NCI-H2196 treated with DMSO at 0.1 percent for 48 hours (cell line): ENCODE measurements at regions not wholly inside any gene's neighbourhood (a gene's known extent, or its start where the extent isn't known, plus 50 kb on each side); places are given as distances from the start of the nearest gene placed in this dataset.
"Not testable (repeated sequence)": the region's sequence is repeated elsewhere in the genome, so short reads cannot be mapped to it uniquely, and the experiment has no call there.

Experiments used
- DNase-seq: peaks from one replicate; lab custom pipeline; 2025; ENCODE audit not compliant: unreplicated experiment; lab: John Stamatoyannopoulos, UW

- DNase-seq, result no peak
Measured at GRCh38 chr4:38373375-38373774, 290.6 kb upstream of the KLF3 start.

DNA sequence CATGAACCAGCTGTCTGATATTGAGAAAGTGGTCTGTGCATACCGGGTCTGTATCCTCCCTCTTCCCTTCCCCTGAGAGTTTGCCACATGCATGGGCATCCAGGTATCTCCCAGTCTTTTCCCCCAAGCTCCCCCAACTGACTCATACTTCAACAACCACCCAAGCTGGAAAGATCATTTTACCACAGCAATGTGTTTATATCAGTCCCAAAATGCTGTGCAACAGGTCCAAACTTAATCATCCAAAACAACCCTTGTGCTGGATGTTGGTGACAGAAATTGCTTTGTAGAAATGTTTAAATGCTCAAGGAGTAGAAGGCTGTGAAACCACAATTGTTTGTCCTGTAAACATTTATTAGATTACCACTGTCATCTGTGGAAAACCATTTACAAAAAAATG is 286.8 kb upstream of the KLF3 start:
- DNase-seq, result no peak

- DNase-seq, result no peak
Measured at GRCh38 chr4:38378478-38378877, 285.5 kb upstream of the KLF3 start.

GRCh38 chr4:38381788-38382187 is 282.2 kb upstream of the KLF3 start:
- no peak for DNase-seq

DNA sequence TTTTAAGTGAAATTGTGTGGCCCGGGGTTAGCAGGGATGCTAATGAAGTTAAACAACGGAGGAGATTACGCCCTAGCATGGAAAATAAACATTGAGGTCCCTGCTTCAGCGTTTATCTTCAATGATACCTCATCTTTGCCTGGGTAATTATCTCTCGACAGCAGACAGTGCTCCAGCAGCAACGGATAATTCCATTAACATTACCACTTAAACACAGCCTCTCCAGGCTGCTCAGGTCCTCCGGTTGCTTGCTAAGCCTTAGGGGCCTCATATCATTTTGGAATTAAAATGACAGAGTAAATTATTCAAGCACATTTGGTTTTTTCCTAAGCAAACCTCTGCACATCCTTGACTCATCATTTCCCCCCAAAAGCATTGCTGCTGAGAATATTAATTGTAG is 281.5 kb upstream of the KLF3 start:
- no peak for DNase-seq

- DNase-seq, result no peak
Measured at GRCh38 chr4:38383646-38384121, 280.3 kb upstream of the KLF3 start.

- no peak for DNase-seq
Measured at GRCh38 chr4:38385093-38386004, 278.6 kb upstream of the KLF3 start.

DNA sequence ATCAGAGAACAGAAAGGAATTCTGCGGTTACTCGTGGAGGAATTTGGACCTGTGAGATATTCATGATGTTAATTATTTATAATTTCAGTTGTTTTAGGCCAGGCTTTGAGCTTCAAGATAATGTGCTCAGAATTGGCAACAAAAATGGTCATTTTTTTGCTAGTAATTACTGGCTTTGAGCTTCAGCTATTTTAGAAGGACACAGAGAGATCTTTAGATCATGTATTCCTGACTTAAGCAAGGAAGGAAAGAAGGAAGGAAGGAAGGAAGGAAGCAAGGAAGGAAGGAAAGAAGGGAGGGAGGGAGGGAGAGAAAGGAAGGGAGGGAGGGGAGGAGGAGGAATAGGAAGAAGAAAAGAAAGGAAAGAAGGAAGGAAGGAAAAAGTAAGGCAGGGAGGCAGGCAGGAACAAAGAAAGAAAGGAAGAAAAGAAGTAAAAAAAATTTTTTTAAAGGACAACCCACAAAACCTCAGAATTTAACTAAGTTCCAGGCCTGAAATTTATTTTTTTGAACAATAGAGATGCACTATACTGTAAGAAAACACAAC is 277.9 kb upstream of the KLF3 start:
- no peak for DNase-seq

GRCh38 chr4:38386654-38387188 is 277.3 kb upstream of the KLF3 start:
- no peak for DNase-seq

- DNase-seq, result peak; percentile 72
Measured at GRCh38 chr4:38387348-38387747, 276.7 kb upstream of the KLF3 start.

- DNase-seq, result no peak
Measured at GRCh38 chr4:38387819-38388218, 276.2 kb upstream of the KLF3 start.

- DNase-seq, result not testable (repeated sequence)
Measured at GRCh38 chr4:38388907-38389306, 275.1 kb upstream of the KLF3 start.

GRCh38 chr4:38390969-38391545 is 272.9 kb upstream of the KLF3 start:
- no peak for DNase-seq

GRCh38 chr4:38392223-38392855 is 271.7 kb upstream of the KLF3 start:
- DNase-seq, result no peak

DNA sequence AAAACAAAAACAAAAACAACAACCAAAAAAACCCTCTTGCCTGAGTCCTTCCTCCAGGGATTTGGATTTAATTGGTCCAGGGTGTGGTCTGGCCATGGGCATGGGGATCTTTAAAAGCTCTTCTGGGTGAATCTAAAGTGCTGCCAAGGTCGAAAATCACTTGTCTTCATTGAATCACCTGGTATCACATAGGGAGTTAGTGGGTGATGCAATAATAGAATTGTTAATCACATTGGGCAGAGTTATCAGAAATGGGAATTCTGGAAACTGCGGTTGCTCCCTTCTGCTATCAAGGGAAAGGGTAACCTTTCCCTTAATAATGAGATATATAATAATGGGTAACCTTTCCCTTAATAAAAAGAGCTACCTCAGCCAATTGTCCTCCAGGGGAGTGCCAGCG is 267.9 kb upstream of the KLF3 start:
- DNase-seq, result no peak

DNA sequence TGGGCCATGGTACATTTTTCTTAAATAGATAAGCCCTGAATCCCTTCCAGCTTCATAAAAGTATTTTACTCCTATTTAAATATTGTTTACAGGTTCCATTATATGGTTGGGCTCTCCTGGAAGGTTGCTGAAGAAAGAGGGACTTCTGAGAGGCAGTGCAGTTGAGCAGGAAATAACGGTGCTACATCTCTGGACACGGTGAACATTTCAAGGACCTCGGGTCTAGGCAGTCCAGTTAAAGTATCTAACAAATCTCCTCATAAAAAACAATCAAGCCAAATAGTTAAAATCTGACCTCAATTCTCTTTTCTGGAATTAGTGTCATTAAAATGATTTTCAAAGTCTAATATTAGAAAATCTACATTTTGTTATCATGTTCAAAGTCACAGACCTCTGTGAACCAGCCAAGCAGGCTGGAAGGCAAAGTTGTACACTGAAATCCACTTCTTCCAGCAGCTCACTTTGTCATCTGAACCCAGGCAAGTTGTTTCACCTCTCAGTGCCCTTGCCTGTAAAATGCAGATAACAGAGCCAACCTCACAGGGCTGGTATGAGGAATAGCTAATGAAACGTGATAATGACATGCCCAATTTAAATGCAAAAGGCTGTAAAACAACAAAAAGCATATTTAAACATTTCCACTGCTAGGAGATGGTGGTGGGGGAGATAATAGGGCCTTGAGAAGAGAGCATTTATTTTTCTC is 267.0 kb upstream of the KLF3 start:
- DNase-seq, result no peak

DNA sequence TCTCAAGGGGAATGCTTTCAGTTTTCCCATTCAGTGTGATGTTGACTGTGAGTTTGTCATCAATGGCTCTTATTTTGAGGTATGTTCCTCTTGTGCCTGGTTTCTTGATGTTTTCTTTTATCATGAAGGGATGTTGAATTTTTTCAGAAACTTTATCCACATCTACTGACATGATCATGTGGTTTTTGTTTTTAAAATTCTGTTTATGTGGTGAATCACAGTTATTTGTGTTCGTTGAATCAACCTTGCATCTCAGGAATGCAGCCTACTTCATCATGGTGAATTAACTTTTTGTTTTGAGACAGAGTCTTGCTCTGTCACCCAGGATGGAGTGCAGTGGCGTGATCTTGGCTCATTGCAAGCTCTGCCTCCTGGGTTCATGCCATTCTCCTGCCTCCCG is 263.1 kb upstream of the KLF3 start:
- DNase-seq, result no peak

DNA sequence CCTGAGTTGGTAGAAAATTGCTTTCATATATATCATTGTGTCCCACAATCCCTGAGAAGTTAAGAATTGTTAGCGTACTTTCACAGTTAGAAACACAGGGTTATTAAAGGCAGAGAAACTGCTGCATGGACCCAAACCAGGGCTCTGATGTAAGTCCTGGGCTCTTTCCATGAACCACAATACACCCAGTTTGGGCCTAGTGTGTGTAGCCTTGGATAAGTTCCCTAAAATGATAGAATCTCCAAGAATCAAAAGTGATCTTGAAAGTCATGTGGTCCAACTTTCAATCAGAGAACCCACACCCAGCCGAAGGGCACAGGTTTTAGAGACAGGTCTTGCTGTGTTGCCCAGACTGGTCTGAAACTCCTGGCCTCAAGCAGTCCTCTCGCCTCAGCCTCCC is 257.8 kb upstream of the KLF3 start:
- DNase-seq, result no peak

DNA sequence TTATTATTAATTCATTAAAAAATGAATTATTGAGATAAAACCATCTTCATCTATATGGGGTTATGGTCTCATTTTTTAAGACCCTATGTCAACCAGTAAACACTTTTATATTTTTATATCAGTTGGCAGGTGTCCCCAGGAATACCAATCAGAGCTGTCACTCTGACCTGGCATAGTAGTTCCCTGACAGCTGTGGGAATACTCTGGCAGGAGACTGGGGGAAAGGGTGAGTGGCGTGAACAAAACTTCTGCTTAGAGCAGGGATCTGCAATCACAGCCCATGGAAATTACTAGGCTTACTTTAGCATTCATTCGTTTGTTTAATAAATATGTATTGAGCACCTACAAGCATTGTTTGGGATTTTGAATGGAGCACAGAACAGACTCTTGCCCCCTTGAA is 254.1 kb upstream of the KLF3 start:
- DNase-seq, result no peak

GRCh38 chr4:38411092-38411491 is 252.9 kb upstream of the KLF3 start:
- no peak for DNase-seq

GRCh38 chr4:38411981-38412536 is 251.9 kb upstream of the KLF3 start:
- no peak for DNase-seq
